Dendritic cell treated with granulocyte-macrophage colony-stimulating factor and Interleukin-4, amounts not matched to agents 40 ng/mL and 50 ng/mL, for 4 days (primary cell): ENCODE measurements at regions not wholly inside any gene's neighbourhood (a gene's known extent, or its start where the extent isn't known, plus 50 kb on each side); places are given as distances from the start of the nearest gene placed in this dataset.

ENCODE experiments used
- H3K27ac Mint-ChIP-seq: one replicate; pipeline ENCODE4 v1.8.0; 2022; ENCODE audit warnings: mild to moderate bottlenecking, mixed read lengths
- H3K27me3 Mint-ChIP-seq: one replicate; pipeline ENCODE4 v1.8.0; 2022; ENCODE audit warnings: mild to moderate bottlenecking, mixed read lengths
- H3K36me3 Mint-ChIP-seq: one replicate; pipeline ENCODE4 v1.8.0; 2022; ENCODE audit warnings: low read depth, mixed read lengths
- H3K4me1 Mint-ChIP-seq: one replicate; pipeline ENCODE4 v1.8.0; 2022; ENCODE audit warnings: low read depth, mixed read lengths
- H3K4me3 Mint-ChIP-seq: one replicate; pipeline ENCODE4 v1.8.0; 2022; ENCODE audit warnings: mild to moderate bottlenecking, moderate library complexity, mixed read lengths
- H3K9me3 Mint-ChIP-seq: one replicate; pipeline ENCODE4 v1.8.0; 2022; ENCODE audit warnings: mixed read lengths
- intact Hi-C: fragments of 100-400 bp; cut with micrococcal nuclease; formaldehyde crosslinking; loops from one replicate; pipeline ENCODE4 v1.15.0; 2022

DNA sequence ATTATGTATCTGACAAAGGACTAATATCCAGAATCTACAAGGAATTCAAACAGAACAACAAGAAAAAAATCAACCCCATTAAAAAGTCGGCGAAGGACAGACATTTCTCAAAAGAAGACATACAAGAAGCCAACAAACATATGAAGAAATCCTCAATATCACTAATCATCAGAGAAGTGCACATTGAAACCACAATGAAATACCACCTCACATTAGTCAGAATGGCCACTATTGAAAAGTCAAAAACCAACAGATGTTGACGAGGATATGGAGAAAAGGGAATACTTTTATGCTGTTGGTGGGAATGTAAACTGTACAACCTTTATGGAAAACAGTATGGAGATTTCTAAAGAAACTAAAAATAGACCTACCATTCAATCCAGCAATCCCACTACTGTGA is 233.1 kb upstream of the PLSCR5 start:
- H3K27me3 Mint-ChIP-seq: no peaks in the 10 kb centered on the region
- no peak overlapping the region for H3K27ac Mint-ChIP-seq
- no peaks in the 10 kb centered on the region for H3K9me3 Mint-ChIP-seq
- H3K4me3 Mint-ChIP-seq: no peak overlapping the region
- intact Hi-C loops: no loop called here
- H3K36me3 Mint-ChIP-seq: no peaks in the 10 kb centered on the region
- no peaks in the 10 kb centered on the region for H3K4me1 Mint-ChIP-seq

DNA sequence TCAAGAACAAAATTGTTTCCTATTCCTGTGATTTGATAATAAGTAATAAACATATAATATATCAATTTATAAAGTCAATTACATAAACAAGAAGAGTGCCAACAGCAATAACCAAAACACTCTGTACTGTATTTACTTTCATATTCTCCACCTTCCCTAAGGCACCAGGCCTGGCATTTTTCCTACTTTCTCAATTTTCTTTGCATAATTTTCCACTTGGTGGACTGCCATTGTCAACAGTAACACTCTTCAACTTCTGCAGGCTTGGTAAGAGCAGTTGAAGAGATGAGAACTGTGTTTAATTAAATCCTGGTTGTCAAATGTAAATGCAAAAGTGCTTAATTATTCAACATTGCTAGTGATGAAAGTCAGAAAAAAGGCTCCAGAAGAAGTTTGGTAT is 229.8 kb upstream of the PLSCR5 start:
- H3K36me3 Mint-ChIP-seq: no peaks in the 10 kb centered on the region
- H3K9me3 Mint-ChIP-seq: no peaks in the 10 kb centered on the region
- no peak overlapping the region for H3K4me3 Mint-ChIP-seq
- no peak overlapping the region for H3K27ac Mint-ChIP-seq
- no peaks in the 10 kb centered on the region for H3K27me3 Mint-ChIP-seq
- H3K4me1 Mint-ChIP-seq: no peaks in the 10 kb centered on the region
- intact Hi-C loops: no loop called here

GRCh38 chr3:146832857-146833458 is 227.8 kb upstream of the PLSCR5 start:
- no peaks in the 10 kb centered on the region for H3K4me1 Mint-ChIP-seq
- H3K36me3 Mint-ChIP-seq: no peaks in the 10 kb centered on the region
- no peaks in the 10 kb centered on the region for H3K27me3 Mint-ChIP-seq
- no peaks in the 10 kb centered on the region for H3K9me3 Mint-ChIP-seq
- intact Hi-C loops: no loop called here
- H3K4me3 Mint-ChIP-seq: no peak overlapping the region
- H3K27ac Mint-ChIP-seq: no peak overlapping the region

- Mint-ChIP-seq H3K27ac (no peak overlapping the region), H3K4me1 (no peaks in the 10 kb centered on the region), H3K36me3 (no peaks in the 10 kb centered on the region), H3K4me3 (no peak overlapping the region), H3K9me3 (no peaks in the 10 kb centered on the region), H3K27me3 (no peaks in the 10 kb centered on the region)
- intact Hi-C loops: no loop called here
Measured at GRCh38 chr3:146831659-146832058, 226.5 kb upstream of the PLSCR5 start.

GRCh38 chr3:146830231-146830630 is 225.1 kb upstream of the PLSCR5 start:
- Mint-ChIP-seq H3K4me3 (no peak overlapping the region), H3K4me1 (no peaks in the 10 kb centered on the region), H3K27me3 (no peaks in the 10 kb centered on the region), H3K27ac (no peak overlapping the region), H3K36me3 (no peaks in the 10 kb centered on the region), H3K9me3 (no peaks in the 10 kb centered on the region)
- intact Hi-C loops: no loop called here

- H3K9me3 Mint-ChIP-seq: no peaks in the 10 kb centered on the region
- H3K27me3 Mint-ChIP-seq: no peaks in the 10 kb centered on the region
- H3K4me1 Mint-ChIP-seq: no peaks in the 10 kb centered on the region
- H3K4me3 Mint-ChIP-seq: no peak overlapping the region
- intact Hi-C loops: no loop called here
- H3K36me3 Mint-ChIP-seq: no peaks in the 10 kb centered on the region
- no peak overlapping the region for H3K27ac Mint-ChIP-seq
Measured at GRCh38 chr3:146827836-146828235, 222.7 kb upstream of the PLSCR5 start.

DNA sequence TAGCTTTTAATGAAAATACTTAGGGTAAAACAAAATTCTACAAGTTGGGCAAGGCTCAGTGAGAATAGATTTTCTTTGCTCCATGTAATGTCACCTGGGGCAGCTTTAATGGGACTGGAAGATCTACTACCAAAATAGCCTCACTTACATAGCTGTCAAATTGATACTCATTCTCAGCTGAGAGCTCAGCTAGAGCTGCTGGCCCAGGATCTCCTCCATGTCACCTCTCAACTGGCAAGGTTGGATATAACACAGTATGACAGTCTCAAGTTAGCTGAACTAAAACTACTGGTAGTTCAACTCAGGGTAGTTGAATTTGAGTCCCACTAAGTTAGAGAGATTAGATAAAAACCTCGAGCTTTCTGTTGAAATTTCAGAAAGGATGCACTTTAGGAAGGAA is 218.5 kb upstream of the PLSCR5 start:
- Mint-ChIP-seq H3K9me3 (no peaks in the 10 kb centered on the region), H3K4me1 (no peaks in the 10 kb centered on the region), H3K27me3 (no peaks in the 10 kb centered on the region), H3K4me3 (no peak overlapping the region), H3K27ac (no peak overlapping the region), H3K36me3 (no peaks in the 10 kb centered on the region)
- intact Hi-C loops: no loop called here

DNA sequence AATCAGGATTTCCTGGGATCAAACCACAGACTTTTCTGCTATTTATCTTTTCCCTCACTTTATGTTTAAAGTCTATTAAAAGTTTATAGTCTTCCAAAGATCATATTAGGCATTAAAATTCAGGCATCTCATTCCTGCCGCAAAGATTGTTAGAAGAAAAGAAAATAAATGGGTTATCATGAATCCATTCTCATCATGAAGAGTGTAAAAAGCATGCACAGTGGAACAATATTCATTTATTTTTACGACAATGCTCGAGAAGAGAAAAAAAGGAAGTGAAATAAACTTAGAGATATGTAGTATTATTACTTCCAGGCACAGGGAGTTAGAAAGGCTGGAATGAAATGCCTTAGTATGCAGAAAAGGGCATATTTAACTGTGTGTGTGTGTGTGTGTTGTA is 213.7 kb upstream of the PLSCR5 start:
- H3K36me3 Mint-ChIP-seq: no peaks in the 10 kb centered on the region
- no peaks in the 10 kb centered on the region for H3K9me3 Mint-ChIP-seq
- no peak overlapping the region for H3K4me3 Mint-ChIP-seq
- H3K27me3 Mint-ChIP-seq: no peaks in the 10 kb centered on the region
- intact Hi-C loops: no loop called here
- H3K27ac Mint-ChIP-seq: no peak overlapping the region
- no peaks in the 10 kb centered on the region for H3K4me1 Mint-ChIP-seq

- no peak overlapping the region for H3K27ac Mint-ChIP-seq
- no peaks in the 10 kb centered on the region for H3K36me3 Mint-ChIP-seq
- intact Hi-C loops: no loop called here
- no peaks in the 10 kb centered on the region for H3K4me1 Mint-ChIP-seq
- H3K27me3 Mint-ChIP-seq: no peaks in the 10 kb centered on the region
- H3K9me3 Mint-ChIP-seq: no peaks in the 10 kb centered on the region
- H3K4me3 Mint-ChIP-seq: no peak overlapping the region
Measured at GRCh38 chr3:146818301-146818700, 213.2 kb upstream of the PLSCR5 start.

DNA sequence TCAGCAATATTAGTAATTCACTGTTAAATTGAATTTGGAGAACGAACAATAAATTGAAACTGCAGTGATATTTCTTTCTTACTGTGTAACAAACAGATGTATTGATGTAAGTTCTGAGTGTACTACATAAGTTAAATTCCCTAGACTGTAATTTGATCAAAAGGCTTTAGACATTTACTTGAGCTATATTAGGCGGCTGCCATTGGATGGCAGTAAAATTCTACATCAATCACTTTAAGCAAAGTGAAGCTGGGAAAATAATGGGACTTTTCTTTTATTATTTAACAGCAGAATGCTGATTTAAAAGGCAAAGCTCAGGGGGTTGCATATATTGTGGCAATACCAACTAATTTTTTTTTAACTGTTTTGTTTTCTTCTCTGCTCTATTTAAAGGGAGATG is 212.6 kb upstream of the PLSCR5 start:
- intact Hi-C loops: no loop called here
- Mint-ChIP-seq H3K4me3 (no peak overlapping the region), H3K27me3 (no peaks in the 10 kb centered on the region), H3K36me3 (no peaks in the 10 kb centered on the region), H3K27ac (no peak overlapping the region), H3K9me3 (no peaks in the 10 kb centered on the region), H3K4me1 (no peaks in the 10 kb centered on the region)

DNA sequence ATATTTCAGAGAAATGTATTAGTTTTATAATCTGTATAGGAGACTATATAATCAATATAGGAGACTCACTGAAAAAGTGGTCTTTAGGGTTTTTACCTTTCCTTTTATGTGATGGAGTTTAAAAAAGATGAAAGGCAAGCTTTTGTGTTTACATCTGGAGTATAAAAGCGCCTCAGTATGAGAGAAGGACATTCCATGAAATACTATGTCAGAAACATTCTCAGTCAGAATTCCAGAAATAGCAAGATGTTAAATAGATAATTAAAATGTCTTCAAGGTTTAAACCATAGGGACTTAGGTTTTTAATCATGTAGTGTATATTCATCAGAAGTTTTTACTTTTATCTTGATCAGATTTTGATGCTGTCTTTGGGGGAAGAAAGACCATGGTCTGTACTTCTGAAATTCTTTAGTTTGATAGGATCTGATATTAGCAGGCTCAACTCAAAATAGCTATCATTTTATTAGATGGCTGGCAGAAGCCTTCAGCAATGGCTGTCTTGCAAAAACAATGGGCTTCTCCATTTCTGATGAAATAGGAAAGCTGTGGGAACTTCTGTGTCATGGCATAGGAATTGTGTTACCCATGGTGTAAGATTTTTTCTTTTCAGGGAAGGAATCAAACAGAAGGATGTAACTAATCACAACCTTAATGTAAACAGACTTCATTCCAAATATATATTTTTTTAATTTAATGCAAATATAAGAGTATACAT is 209.6 kb upstream of the PLSCR5 start:
- Mint-ChIP-seq H3K27ac (no peak overlapping the region), H3K27me3 (no peaks in the 10 kb centered on the region), H3K9me3 (no peaks in the 10 kb centered on the region), H3K4me1 (no peaks in the 10 kb centered on the region), H3K4me3 (no peak overlapping the region), H3K36me3 (no peaks in the 10 kb centered on the region)
- intact Hi-C loops: no loop called here

GRCh38 chr3:146813496-146813895 is 208.3 kb upstream of the PLSCR5 start:
- no peaks in the 10 kb centered on the region for H3K27me3 Mint-ChIP-seq
- H3K27ac Mint-ChIP-seq: no peak overlapping the region
- H3K4me3 Mint-ChIP-seq: no peak overlapping the region
- no peaks in the 10 kb centered on the region for H3K36me3 Mint-ChIP-seq
- intact Hi-C loops: no loop called here
- H3K4me1 Mint-ChIP-seq: no peaks in the 10 kb centered on the region
- no peaks in the 10 kb centered on the region for H3K9me3 Mint-ChIP-seq

GRCh38 chr3:146803745-146804144 is 198.6 kb upstream of the PLSCR5 start:
- Mint-ChIP-seq H3K36me3 (no peaks in the 10 kb centered on the region), H3K9me3 (no peaks in the 10 kb centered on the region), H3K4me3 (no peak overlapping the region), H3K27me3 (no peaks in the 10 kb centered on the region), H3K4me1 (no peaks in the 10 kb centered on the region), H3K27ac (no peak overlapping the region)
- intact Hi-C loops: no loop called here

DNA sequence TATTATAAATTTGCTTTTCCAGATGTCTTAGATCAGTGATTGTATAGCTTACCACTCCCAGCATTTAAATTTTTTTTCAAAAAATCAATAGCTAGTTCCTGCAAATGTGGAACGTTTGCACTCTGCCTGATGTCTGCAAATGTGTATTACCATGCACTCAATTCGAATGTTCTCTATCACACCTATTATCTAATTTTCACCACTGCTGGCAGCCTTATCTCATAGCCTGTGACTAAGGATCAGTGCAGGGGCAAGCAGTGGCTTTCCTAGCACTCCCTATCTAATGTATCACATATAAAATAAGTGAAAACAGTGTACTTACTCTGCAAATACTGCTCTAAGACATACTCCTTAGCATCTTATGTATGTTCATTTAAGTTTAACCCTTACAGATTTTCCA is 196.3 kb upstream of the PLSCR5 start:
- H3K36me3 Mint-ChIP-seq: no peaks in the 10 kb centered on the region
- H3K27me3 Mint-ChIP-seq: no peaks in the 10 kb centered on the region
- H3K4me1 Mint-ChIP-seq: no peaks in the 10 kb centered on the region
- H3K9me3 Mint-ChIP-seq: no peaks in the 10 kb centered on the region
- H3K27ac Mint-ChIP-seq: no peak overlapping the region
- no peak overlapping the region for H3K4me3 Mint-ChIP-seq
- intact Hi-C loops: no loop called here

DNA sequence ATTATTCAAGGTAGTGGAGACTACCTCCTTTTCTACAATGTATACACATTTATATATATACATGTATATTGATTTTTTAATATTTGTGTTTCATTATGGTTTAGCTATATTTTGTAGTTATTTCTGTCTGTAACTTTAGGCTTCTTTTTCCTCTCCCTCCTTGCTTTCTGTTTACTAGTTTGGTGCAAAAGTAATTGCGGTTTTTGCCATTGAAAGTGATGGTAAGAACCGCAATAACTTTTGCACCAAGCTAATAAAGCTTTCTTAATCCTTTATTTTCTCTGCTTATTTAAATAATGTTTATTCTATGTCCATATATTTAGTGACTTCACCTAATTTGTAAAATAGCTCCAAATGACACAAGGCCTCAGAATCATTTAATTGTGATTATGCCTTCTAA is 195.3 kb upstream of the PLSCR5 start:
- no peaks in the 10 kb centered on the region for H3K36me3 Mint-ChIP-seq
- H3K4me3 Mint-ChIP-seq: no peak overlapping the region
- H3K27me3 Mint-ChIP-seq: no peaks in the 10 kb centered on the region
- H3K4me1 Mint-ChIP-seq: no peaks in the 10 kb centered on the region
- H3K27ac Mint-ChIP-seq: no peak overlapping the region
- no peaks in the 10 kb centered on the region for H3K9me3 Mint-ChIP-seq
- intact Hi-C loops: no loop called here
